NCI-H1930 (cell line): ENCODE measurements at regions not wholly inside any gene's neighbourhood (a gene's known extent, or its start where the extent isn't known, plus 50 kb on each side); places are given as distances from the start of the nearest gene placed in this dataset.
"Not testable (repeated sequence)": the region's sequence is repeated elsewhere in the genome, so short reads cannot be mapped to it uniquely, and the experiment has no call there.

Source experiments
- DNase-seq, 2 experiments: peaks; one replicate each; lab custom pipeline; 2025; lab: John Stamatoyannopoulos, UW

- no peak for DNase-seq
These were observed 338.2 kb downstream of the TLE1 start for GRCh38 chr9:81351166-81351565.

DNA sequence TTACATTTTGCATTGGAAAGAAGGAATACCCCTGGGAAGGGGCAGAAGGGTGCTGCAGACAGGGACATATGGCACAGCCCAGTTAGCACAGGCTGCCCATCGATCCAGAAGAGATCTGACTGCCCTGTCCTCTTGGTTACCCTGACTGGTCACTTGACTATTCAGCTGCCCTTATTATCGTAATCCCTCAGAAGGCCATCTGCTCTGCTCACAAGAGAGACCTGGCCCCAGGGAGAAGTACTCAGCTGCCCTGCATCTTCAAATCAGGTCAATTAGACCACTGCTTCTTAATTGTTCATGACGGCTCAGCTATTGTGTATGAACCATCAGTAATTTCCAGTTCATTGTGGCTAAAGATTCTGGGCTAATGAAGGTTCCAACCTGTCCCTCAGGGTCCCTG, 345.0 kb downstream of the TLE1 start:
- peak; percentile 28 to 41 for DNase-seq

GRCh38 chr9:81335879-81336421, 353.4 kb downstream of the TLE1 start:
- no peak for DNase-seq

DNA sequence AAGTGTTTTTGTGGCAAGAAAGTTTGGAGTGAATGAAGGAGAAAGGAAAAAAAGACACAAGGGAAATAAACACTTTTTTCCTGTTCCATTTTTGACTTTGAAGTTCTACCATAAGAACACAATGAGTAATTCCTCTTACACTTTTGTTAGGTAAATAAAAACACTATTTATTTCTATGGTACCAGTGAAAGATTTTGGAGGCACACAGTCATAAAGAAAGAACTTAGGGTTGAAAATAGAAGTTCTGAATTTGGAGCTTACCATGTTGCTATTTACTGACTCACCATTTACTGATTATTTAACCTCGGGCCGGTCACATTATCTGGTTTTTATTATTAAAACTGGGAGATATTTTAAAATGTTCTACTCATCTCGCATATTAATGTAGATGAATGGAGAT, 367.8 kb downstream of the TLE1 start:
- DNase-seq = no peak

DNA sequence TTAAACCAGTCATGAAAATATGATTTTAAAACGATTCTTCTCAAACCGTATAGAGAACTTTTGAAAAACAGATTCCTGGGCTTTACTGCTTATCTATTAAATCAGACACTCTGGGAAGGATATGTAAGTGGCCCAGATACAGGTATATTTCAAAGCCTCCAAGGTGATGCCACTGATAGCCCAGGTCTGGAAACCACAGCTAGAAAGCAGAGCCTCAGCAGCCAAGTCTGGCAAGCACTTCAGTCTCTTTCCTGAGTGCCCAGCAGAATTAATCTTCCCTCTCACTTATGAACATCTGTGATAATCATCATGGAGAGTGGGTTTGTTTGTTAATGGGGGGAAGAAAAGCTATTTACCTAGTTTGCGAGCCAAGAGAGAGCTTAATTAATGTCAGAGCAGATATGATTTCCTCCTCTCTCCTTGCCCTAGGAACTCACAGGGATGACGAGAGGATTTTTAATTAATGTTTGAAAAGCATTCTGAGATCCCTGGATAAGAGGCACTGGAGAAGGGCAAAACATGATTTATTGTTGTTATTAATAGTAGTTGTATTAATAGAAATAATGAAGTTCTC, 368.4 kb downstream of the TLE1 start:
- DNase-seq = no peak

- no peak for DNase-seq
These were observed 370.8 kb downstream of the TLE1 start for GRCh38 chr9:81318571-81318970.

DNA sequence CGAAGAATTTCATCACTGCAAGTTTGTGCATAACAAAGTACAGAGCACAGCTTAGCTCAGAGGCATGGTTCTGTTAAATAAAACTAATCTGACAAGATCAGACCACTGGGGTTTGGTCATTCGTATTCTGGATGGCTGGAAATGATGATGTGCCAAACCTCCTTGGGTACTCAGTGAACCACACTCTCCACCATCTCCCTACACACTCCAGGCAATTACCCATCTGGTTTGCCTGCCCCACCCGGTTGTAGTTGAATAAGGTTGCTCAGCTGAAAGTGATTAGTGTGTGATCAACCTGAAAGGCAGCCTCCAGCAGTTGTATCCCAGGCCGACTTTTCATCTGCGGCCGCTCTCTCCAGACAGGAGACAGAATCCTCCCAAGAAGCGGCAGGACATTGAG, 371.4 kb downstream of the TLE1 start:
- DNase-seq = no peak

- no peak for DNase-seq
These were observed 372.1 kb downstream of the TLE1 start for GRCh38 chr9:81317223-81317622.

GRCh38 chr9:81314490-81314889, 374.9 kb downstream of the TLE1 start:
- DNase-seq = no peak

DNA sequence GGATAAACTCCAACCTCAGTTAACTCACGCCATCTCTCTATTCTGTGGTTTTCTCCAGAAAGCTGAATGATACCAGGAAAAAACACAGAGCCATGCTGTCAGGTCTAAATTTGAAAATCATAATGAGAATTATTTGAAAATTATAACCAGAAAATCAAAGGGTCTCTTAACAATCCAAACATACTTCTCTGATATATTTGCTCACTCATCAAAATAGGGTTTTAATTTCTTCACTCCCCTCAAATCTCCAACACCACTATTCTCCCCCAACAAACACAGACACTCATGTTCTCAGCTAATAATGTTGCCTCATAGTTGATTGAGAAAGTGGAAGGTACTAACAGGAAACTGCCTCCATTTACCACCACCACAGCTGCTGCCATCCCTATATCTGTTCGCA, 375.5 kb downstream of the TLE1 start:
- DNase-seq = no peak

GRCh38 chr9:81312346-81312745, 377.0 kb downstream of the TLE1 start:
- DNase-seq = no peak

GRCh38 chr9:81308404-81308803, 380.9 kb downstream of the TLE1 start:
- no peak for DNase-seq

GRCh38 chr9:81307791-81308190, 381.6 kb downstream of the TLE1 start:
- DNase-seq = not testable (repeated sequence)

GRCh38 chr9:81305561-81306182, 383.7 kb downstream of the TLE1 start:
- DNase-seq = no peak

- no peak for DNase-seq
These were observed 385.7 kb downstream of the TLE1 start for GRCh38 chr9:81303658-81304057.

DNA sequence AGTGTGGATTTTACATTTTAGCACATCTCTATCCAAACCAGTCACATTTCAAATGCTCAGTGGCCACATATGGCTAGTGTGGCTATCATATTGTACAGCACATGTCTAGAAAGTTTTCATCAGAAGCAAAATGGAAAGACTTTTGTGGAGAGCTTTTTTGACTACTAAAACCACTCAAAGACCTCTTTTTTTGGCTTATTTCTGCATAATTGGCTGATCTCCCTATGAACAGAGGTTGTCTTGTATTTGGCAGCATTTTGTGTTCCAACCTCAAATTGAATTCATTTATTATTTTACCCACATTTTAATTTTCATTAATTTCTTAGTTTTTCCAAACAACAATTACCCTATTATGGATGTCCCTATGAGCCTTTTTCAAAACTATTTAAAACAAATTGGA, 395.7 kb downstream of the TLE1 start:
- no peak for DNase-seq

GRCh38 chr9:81292056-81292805, 397.1 kb downstream of the TLE1 start:
- no peak for DNase-seq

- DNase-seq = no peak
These were observed 399.7 kb downstream of the TLE1 start for GRCh38 chr9:81289622-81290021.

- no peak for DNase-seq
These were observed 421.3 kb downstream of the TLE1 start for GRCh38 chr9:81268048-81268447.

DNA sequence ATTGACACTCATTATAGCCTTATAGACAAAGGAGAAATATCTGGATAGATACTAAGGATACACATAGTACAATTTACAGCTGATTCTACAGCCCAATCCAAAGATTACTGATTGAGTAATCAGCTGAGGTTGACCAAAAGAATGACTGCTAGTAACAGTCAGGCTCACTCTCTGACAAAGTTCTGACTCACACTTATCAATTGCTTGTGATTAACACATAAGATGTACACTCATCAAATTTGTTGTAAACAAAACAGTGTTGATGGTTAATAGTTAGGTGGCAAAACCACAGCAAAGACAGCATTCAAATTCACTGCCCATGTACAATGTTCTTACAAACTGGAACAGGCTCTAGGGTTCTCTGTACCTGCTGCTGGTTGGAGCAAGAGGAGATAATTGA, 422.7 kb downstream of the TLE1 start:
- DNase-seq = no peak

DNA sequence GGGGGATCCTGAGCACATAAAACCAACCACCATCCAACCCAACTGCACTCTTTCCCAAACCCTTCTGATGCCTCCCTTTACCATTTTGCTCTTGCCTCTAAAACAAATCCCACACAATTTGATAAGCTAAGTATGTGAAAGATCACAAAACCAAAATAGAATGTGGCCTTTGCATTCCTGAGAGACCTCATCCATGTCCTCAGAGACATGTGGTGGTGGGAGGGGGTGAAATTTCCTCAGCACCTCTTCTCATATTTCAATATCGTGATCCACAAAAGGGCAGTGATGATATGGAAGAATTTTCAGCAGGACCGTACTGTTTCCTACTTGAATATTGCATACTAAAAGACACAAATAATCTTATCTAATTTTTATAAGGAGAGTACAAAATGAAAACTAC, 423.3 kb downstream of the TLE1 start:
- DNase-seq = no peak

- DNase-seq = no peak
These were observed 424.8 kb downstream of the TLE1 start for GRCh38 chr9:81264516-81264915.

DNA sequence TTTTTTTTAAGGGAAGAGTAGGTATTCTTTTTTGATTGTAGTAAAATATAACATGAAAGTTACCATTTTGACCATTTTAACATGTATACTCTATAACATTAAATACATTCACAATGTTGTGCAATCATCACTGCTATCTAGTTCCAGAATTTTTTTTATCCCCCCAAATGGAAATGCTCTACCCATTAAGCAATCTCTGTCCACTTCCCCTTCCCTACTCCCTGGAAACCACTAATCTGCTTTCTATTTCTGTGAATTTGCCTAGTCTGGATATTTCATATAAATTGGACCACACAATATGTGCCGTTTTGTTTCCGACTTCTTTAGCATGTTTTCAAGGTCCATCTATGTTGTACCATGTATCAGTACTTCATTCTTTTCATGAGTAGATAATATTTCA, 429.5 kb downstream of the TLE1 start:
- DNase-seq = no peak
